ENCODE measurements at regions not wholly inside any gene's neighbourhood (a gene's known extent, or its start where the extent isn't known, plus 50 kb on each side); places are given as distances from the start of the nearest gene placed in this dataset.

GRCh38 chr14:85122690-85123089 lies 407.3 kb upstream of the FLRT2 start:
- Mint-ChIP-seq H3K36me3 (no peaks in the 10 kb centered on the region), H3K27ac (no peak overlapping the region), H3K4me1 (no peaks in the 10 kb centered on the region), H3K9me3 (peaks cover 0 to 7% of the 10 kb centered on the region in 2 donors), H3K4me3 (no peak overlapping the region), H3K27me3 (no peaks in the 10 kb centered on the region)
- no peak for DNase-seq
- no peak for ATAC-seq (replicated peaks)

GRCh38 chr14:85123755-85124154 lies 406.2 kb upstream of the FLRT2 start:
- Mint-ChIP-seq H3K4me1 (no peaks in the 10 kb centered on the region), H3K36me3 (no peaks in the 10 kb centered on the region), H3K9me3 (peaks cover 0 to 7% of the 10 kb centered on the region in 2 donors), H3K27me3 (no peaks in the 10 kb centered on the region), H3K4me3 (no peak overlapping the region), H3K27ac (no peak overlapping the region)
- ATAC-seq (replicated peaks) = no peak
- DNase-seq = no peak

GRCh38 chr14:85124631-85125290 lies 405.2 kb upstream of the FLRT2 start:
- Mint-ChIP-seq H3K4me1 (no peaks in the 10 kb centered on the region), H3K9me3 (peaks cover 0 to 7% of the 10 kb centered on the region in 2 donors), H3K27ac (no peak overlapping the region), H3K27me3 (no peaks in the 10 kb centered on the region), H3K4me3 (no peak overlapping the region), H3K36me3 (no peaks in the 10 kb centered on the region)
- DNase-seq (no peak), ATAC-seq (replicated peaks) (no peak)

- ATAC-seq (replicated peaks) (no peak), DNase-seq (no peak)
- H3K4me1 Mint-ChIP-seq = no peaks in the 10 kb centered on the region
- H3K36me3 Mint-ChIP-seq = no peaks in the 10 kb centered on the region
- H3K27me3 Mint-ChIP-seq = no peaks in the 10 kb centered on the region
- no peak overlapping the region for H3K4me3 Mint-ChIP-seq
- no peak overlapping the region for H3K27ac Mint-ChIP-seq
- H3K9me3 Mint-ChIP-seq = peaks cover 0 to 7% of the 10 kb centered on the region in 2 donors
Measured at GRCh38 chr14:85125291-85125670, 404.7 kb upstream of the FLRT2 start.

- Mint-ChIP-seq H3K4me3 (no peak overlapping the region), H3K36me3 (no peaks in the 10 kb centered on the region), H3K27me3 (no peaks in the 10 kb centered on the region), H3K27ac (no peak overlapping the region), H3K4me1 (no peaks in the 10 kb centered on the region), H3K9me3 (peaks cover 0 to 3% of the 10 kb centered on the region in 2 donors)
- DNase-seq = no peak
- no peak for ATAC-seq (replicated peaks)
Measured at GRCh38 chr14:85129921-85130320, 400.0 kb upstream of the FLRT2 start.

- no peak overlapping the region for H3K4me3 Mint-ChIP-seq
- H3K36me3 Mint-ChIP-seq = no peaks in the 10 kb centered on the region
- H3K9me3 Mint-ChIP-seq = peaks cover 0 to 3% of the 10 kb centered on the region in 2 donors
- H3K4me1 Mint-ChIP-seq = no peaks in the 10 kb centered on the region
- no peak overlapping the region for H3K27ac Mint-ChIP-seq
- H3K27me3 Mint-ChIP-seq = no peaks in the 10 kb centered on the region
- ATAC-seq (replicated peaks) (no peak), DNase-seq (no peak)
Measured at GRCh38 chr14:85131226-85131922, 398.6 kb upstream of the FLRT2 start.

- DNase-seq (no peak), ATAC-seq (replicated peaks) (no peak)
- Mint-ChIP-seq H3K9me3 (peaks cover 6 to 8% of the 10 kb centered on the region in 2 donors), H3K36me3 (no peaks in the 10 kb centered on the region), H3K4me1 (no peaks in the 10 kb centered on the region), H3K4me3 (no peak overlapping the region), H3K27ac (no peak overlapping the region), H3K27me3 (no peaks in the 10 kb centered on the region)
Measured at GRCh38 chr14:85142982-85143381, 387.0 kb upstream of the FLRT2 start.

GRCh38 chr14:85146779-85147178 lies 383.2 kb upstream of the FLRT2 start:
- no peak overlapping the region for H3K27ac Mint-ChIP-seq
- no peaks in the 10 kb centered on the region for H3K27me3 Mint-ChIP-seq
- H3K4me3 Mint-ChIP-seq = no peak overlapping the region
- ATAC-seq (replicated peaks) (no peak), DNase-seq (no peak)
- H3K4me1 Mint-ChIP-seq = no peaks in the 10 kb centered on the region
- H3K9me3 Mint-ChIP-seq = peaks cover 4 to 6% of the 10 kb centered on the region in 2 donors
- H3K36me3 Mint-ChIP-seq = no peaks in the 10 kb centered on the region

- Mint-ChIP-seq H3K36me3 (no peaks in the 10 kb centered on the region), H3K27ac (no peak overlapping the region), H3K4me1 (no peaks in the 10 kb centered on the region), H3K27me3 (no peaks in the 10 kb centered on the region), H3K4me3 (no peak overlapping the region), H3K9me3 (peaks cover 4 to 6% of the 10 kb centered on the region in 2 donors)
- DNase-seq (no peak), ATAC-seq (replicated peaks) (no peak)
Measured at GRCh38 chr14:85150166-85150565, 379.8 kb upstream of the FLRT2 start.

GRCh38 chr14:85154714-85155113 lies 375.2 kb upstream of the FLRT2 start:
- H3K27ac Mint-ChIP-seq = no peak overlapping the region
- DNase-seq = no peak
- no peaks in the 10 kb centered on the region for H3K36me3 Mint-ChIP-seq

GRCh38 chr14:85156319-85156718 lies 373.6 kb upstream of the FLRT2 start:
- Mint-ChIP-seq H3K27ac (no peak overlapping the region), H3K4me3 (no peak overlapping the region), H3K9me3 (peaks cover 4 to 5% of the 10 kb centered on the region in 2 donors), H3K27me3 (no peaks in the 10 kb centered on the region), H3K36me3 (no peaks in the 10 kb centered on the region), H3K4me1 (no peaks in the 10 kb centered on the region)
- ATAC-seq (replicated peaks) (no peak), DNase-seq (no peak)

More at GRCh38 chr14:85154714-85155113, 375.2 kb upstream of the FLRT2 start:
- H3K4me3 Mint-ChIP-seq = no peak overlapping the region
- no peaks in the 10 kb centered on the region for H3K4me1 Mint-ChIP-seq
- no peak for ATAC-seq (replicated peaks)
- H3K27me3 Mint-ChIP-seq = no peaks in the 10 kb centered on the region
- peaks cover 3 to 4% of the 10 kb centered on the region in 2 donors for H3K9me3 Mint-ChIP-seq

- Mint-ChIP-seq H3K27me3 (no peaks in the 10 kb centered on the region), H3K27ac (no peak overlapping the region), H3K36me3 (no peaks in the 10 kb centered on the region), H3K4me3 (no peak overlapping the region), H3K4me1 (no peaks in the 10 kb centered on the region), H3K9me3 (peaks cover 9 to 10% of the 10 kb centered on the region in 2 donors)
- no peak for DNase-seq
- ATAC-seq (replicated peaks) = no peak
Measured at GRCh38 chr14:85159726-85160125, 370.2 kb upstream of the FLRT2 start.

- no peak overlapping the region for H3K4me3 Mint-ChIP-seq
- no peaks in the 10 kb centered on the region for H3K36me3 Mint-ChIP-seq
- DNase-seq = no peak
- no peak for ATAC-seq (replicated peaks)
- peaks cover 4 to 13% of the 10 kb centered on the region in 2 donors for H3K9me3 Mint-ChIP-seq
- no peaks in the 10 kb centered on the region for H3K4me1 Mint-ChIP-seq
- H3K27me3 Mint-ChIP-seq = no peaks in the 10 kb centered on the region
- no peak overlapping the region for H3K27ac Mint-ChIP-seq
Measured at GRCh38 chr14:85165094-85165493, 364.9 kb upstream of the FLRT2 start.

- peaks cover 0 to 8% of the 10 kb centered on the region in 2 donors for H3K9me3 Mint-ChIP-seq
- no peaks in the 10 kb centered on the region for H3K27me3 Mint-ChIP-seq
- H3K4me3 Mint-ChIP-seq = no peak overlapping the region
- H3K27ac Mint-ChIP-seq = no peak overlapping the region
- no peaks in the 10 kb centered on the region for H3K4me1 Mint-ChIP-seq
- no peaks in the 10 kb centered on the region for H3K36me3 Mint-ChIP-seq
- DNase-seq = no peak
- ATAC-seq (replicated peaks) = no peak
Measured at GRCh38 chr14:85169381-85169780, 360.6 kb upstream of the FLRT2 start.

GRCh38 chr14:85172290-85172689 lies 357.7 kb upstream of the FLRT2 start:
- no peak overlapping the region for H3K27ac Mint-ChIP-seq

More at GRCh38 chr14:85172290-85172689, 357.7 kb upstream of the FLRT2 start:
- Mint-ChIP-seq H3K27me3 (no peaks in the 10 kb centered on the region), H3K9me3 (peaks cover 0 to 6% of the 10 kb centered on the region in 2 donors), H3K4me1 (no peaks in the 10 kb centered on the region), H3K36me3 (no peaks in the 10 kb centered on the region), H3K4me3 (no peak overlapping the region)
- ATAC-seq (replicated peaks) (no peak), DNase-seq (no peak)

All from stimulated activated naive B cell treated with anti-CD40 and anti-IgM and Interleukin-4, amounts not matched to agents 10 μg/mL and 1 μg/mL and 100 μg/mL, for 72 hours (primary cell).